PC-9 (cell line): ENCODE measurements at regions not wholly inside any gene's neighbourhood (a gene's known extent, or its start where the extent isn't known, plus 50 kb on each side); places are given as distances from the start of the nearest gene placed in this dataset.

Source experiments
- BruUV-seq: library from RNA; stranded (reverse); fragments of 400-500 nt; replicated peaks from 2 replicates; lab custom pipeline; 2021; lab: Mats Ljungman, UMichigan
- CTCF ChIA-PET: fragments of 300-600 bp; sonication (Branson Sonifier 250); formaldehyde crosslinking; loops from one replicate; lab custom pipeline; 2022; ENCODE audit warnings: antibody characterized with exemption; lab: Charles Lee
- POLR2A ChIA-PET: fragments of 300-600 bp; sonication (Branson Sonifier 250); formaldehyde crosslinking; loops from one replicate; lab custom pipeline; 2022; ENCODE audit warnings: antibody characterized with exemption; ENCODE audit not compliant: unreplicated experiment; lab: Charles Lee
- DNase-seq, 2 experiments: peaks; one replicate each; pipeline versions ENCODE4 v3.0.0 to v3.0.0-alpha.2; 2015 to 2022; ENCODE audit warnings: mixed read lengths in 1 of 2
- H2AFZ ChIP-seq: fragments of 200-600 bp; sonication (generic); 2 replicates; pipeline ENCODE4 v1.8.1; 2017; ENCODE audit warnings: antibody characterized with exemption
- H3F3A ChIP-seq: fragments of 200-600 bp; sonication (generic); 2 replicates; pipeline ENCODE4 v1.8.1; 2017; ENCODE audit warnings: antibody characterized with exemption, mild to moderate bottlenecking, low read depth; ENCODE audit not compliant: insufficient read depth
- H3K27ac ChIP-seq: fragments of 200-600 bp; sonication (generic); 2 replicates; pipeline ENCODE4 v1.6.1; 2016; ENCODE audit warnings: mixed run types
- H3K27me3 ChIP-seq: fragments of 200-600 bp; sonication (generic); 2 replicates; pipeline ENCODE4 v1.6.1; 2016; ENCODE audit warnings: low read depth, mixed run types; ENCODE audit not compliant: insufficient read depth
- H3K36me3 ChIP-seq: fragments of 200-600 bp; sonication (generic); 2 replicates; pipeline ENCODE4 v1.6.1; 2016; ENCODE audit warnings: low read depth, mixed run types
- H3K4me1 ChIP-seq: fragments of 200-600 bp; sonication (generic); replicated peaks from 2 replicates; pipeline ENCODE4 v1.6.1; 2016; ENCODE audit warnings: mixed run types; ENCODE audit not compliant: insufficient read depth
- H3K4me2 ChIP-seq: fragments of 200-600 bp; sonication (generic); 2 replicates; pipeline ENCODE4 v1.6.1; 2017; ENCODE audit warnings: mixed run types
- H3K4me3 ChIP-seq: fragments of 200-600 bp; sonication (generic); 2 replicates; pipeline ENCODE4 v1.6.1; 2016; ENCODE audit warnings: mixed run types
- H3K79me2 ChIP-seq: fragments of 200-600 bp; sonication (generic); 2 replicates; pipeline ENCODE4 v1.6.1; 2017; ENCODE audit warnings: low read depth, mixed run types
- H3K9me2 ChIP-seq: fragments of 200-600 bp; sonication (generic); 2 replicates; pipeline ENCODE4 v1.8.1; 2017; ENCODE audit warnings: mild to moderate bottlenecking; ENCODE audit not compliant: insufficient read depth
- H3K9me3 ChIP-seq: fragments of 200-600 bp; sonication (generic); 2 replicates; pipeline ENCODE4 v1.8.1; 2016; ENCODE audit warnings: low read depth; ENCODE audit not compliant: insufficient read depth
- H4K20me1 ChIP-seq: fragments of 200-600 bp; sonication (generic); 2 replicates; pipeline ENCODE4 v1.8.1; 2017; ENCODE audit not compliant: insufficient read depth
- CTCF ChIP-seq: fragments of 200-600 bp; sonication (generic); conservative IDR thresholded peaks from 2 replicates; pipeline ENCODE4 v1.6.1; 2017; ENCODE audit warnings: mixed run types, antibody characterized with exemption, mild to moderate bottlenecking, moderate library complexity
- EZH2 ChIP-seq: fragments of 200-600 bp; sonication (generic); IDR thresholded peaks from 2 replicates; pipeline ENCODE4 v1.8.0; 2017; ENCODE audit warnings: antibody characterized with exemption, low read depth
- intact Hi-C: fragments of 100-400 bp; cut with micrococcal nuclease; formaldehyde crosslinking; loops from one replicate; pipeline ENCODE4 v1.10.0; 2022; ENCODE audit not compliant: unreplicated experiment

GRCh38 chr9:26750162-26750561, 142.4 kb downstream of the CAAP1 start:
- H3K36me3 ChIP-seq, result no peaks in the 10 kb centered on the region
- POLR2A ChIA-PET, result no interaction called here
- BruUV-seq, result no TSS peak

DNA sequence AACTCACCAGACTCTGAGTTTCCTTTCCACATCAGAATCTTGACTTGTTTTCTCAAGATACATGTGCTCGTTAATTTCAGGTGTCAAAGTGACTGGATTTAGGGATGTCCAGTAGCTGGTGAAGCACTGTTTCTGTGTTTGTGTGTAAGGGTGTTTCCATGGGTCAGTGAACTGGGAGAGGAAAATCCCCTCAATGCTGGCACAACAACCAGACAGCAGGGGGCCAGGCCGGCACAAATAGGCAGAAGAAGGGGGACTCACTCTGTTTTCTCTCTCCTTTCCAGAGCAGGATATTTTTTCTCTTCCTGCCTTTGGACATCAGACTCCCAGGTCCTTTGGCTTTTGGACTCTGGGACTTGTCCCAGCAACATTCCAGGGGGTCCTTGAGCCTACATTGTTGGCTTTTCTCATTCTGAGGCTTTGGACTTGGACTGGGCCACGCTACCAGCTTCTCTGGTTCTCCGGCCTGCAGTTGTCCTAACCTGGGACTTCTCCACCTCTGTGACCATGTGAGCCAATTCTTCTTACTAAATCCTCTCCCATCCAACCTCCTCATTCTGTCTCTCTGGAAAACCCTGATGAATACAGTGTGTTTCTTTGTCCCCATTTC, 144.0 kb downstream of the CAAP1 start:
- H2AFZ ChIP-seq, result no peak overlapping the region
- no peaks in the 10 kb centered on the region; the same call in 1 of the 2 replicates for H3K9me3 ChIP-seq
- no TSS peak for BruUV-seq
- intact Hi-C loops, result no loop called here
- peaks cover 10% of the 10 kb centered on the region for H3K4me1 ChIP-seq
- H3K4me2 ChIP-seq, result no peak overlapping the region
- H3K36me3 ChIP-seq, result no peaks in the 10 kb centered on the region
- H3K79me2 ChIP-seq, result no peaks in the 10 kb centered on the region
- H3K27me3 ChIP-seq, result no peaks in the 10 kb centered on the region
- no peak for DNase-seq
- ChIA-PET CTCF (no interaction called here), POLR2A (no interaction called here)
- no peak for TF ChIP-seq CTCF
- TF ChIP-seq EZH2, result no peak
- no peak overlapping the region for H3K27ac ChIP-seq
- no peaks in the 10 kb centered on the region for H3K9me2 ChIP-seq
- H3K4me3 ChIP-seq, result no peak overlapping the region
- H4K20me1 ChIP-seq, result no peaks in the 10 kb centered on the region
- H3F3A ChIP-seq, result 0 out of 2 replicates have a peak, but pooled peaks cover 7% of the 10 kb centered on the region

More at GRCh38 chr9:26750162-26750561, 142.4 kb downstream of the CAAP1 start:
- Histone ChIP-seq H2AFZ (no peak overlapping the region), H3K4me3 (no peak overlapping the region), H3K79me2 (no peaks in the 10 kb centered on the region), H3F3A (0 out of 2 replicates have a peak, but pooled peaks cover 7% of the 10 kb centered on the region), H3K9me3 (no peaks in the 10 kb centered on the region; the same call in 1 of the 2 replicates), H4K20me1 (no peaks in the 10 kb centered on the region), H3K9me2 (no peaks in the 10 kb centered on the region), H3K27me3 (no peaks in the 10 kb centered on the region), H3K4me1 (peaks cover 10% of the 10 kb centered on the region), H3K4me2 (no peak overlapping the region), H3K27ac (no peak overlapping the region)
- no peak for TF ChIP-seq EZH2
- TF ChIP-seq CTCF, result no peak
- CTCF ChIA-PET, result no interaction called here
- DNase-seq, result no peak
- intact Hi-C loops, result no loop called here

- H3K9me2 ChIP-seq, result no peaks in the 10 kb centered on the region
- no peak for DNase-seq
- no peaks in the 10 kb centered on the region for H4K20me1 ChIP-seq
- H3K4me1 ChIP-seq, result peaks cover 10% of the 10 kb centered on the region
- no peak overlapping the region for H3K4me2 ChIP-seq
- no peak overlapping the region for H2AFZ ChIP-seq
- CTCF ChIA-PET, result no interaction called here
- no TSS peak for BruUV-seq
- intact Hi-C loops, result no loop called here
- no peak overlapping the region for H3K27ac ChIP-seq
- POLR2A ChIA-PET, result no interaction called here
- no peaks in the 10 kb centered on the region for H3K27me3 ChIP-seq
- H3K79me2 ChIP-seq, result no peaks in the 10 kb centered on the region
- H3F3A ChIP-seq, result 0 out of 2 replicates have a peak, but pooled peaks cover 7% of the 10 kb centered on the region
- TF ChIP-seq EZH2 (no peak), CTCF (no peak)
- no peaks in the 10 kb centered on the region for H3K36me3 ChIP-seq
- no peaks in the 10 kb centered on the region; the same call in 1 of the 2 replicates for H3K9me3 ChIP-seq
- no peak overlapping the region for H3K4me3 ChIP-seq
These were observed 145.0 kb downstream of the CAAP1 start for GRCh38 chr9:26747611-26748010.
